Breast epithelium (tissue), 3 donors: ENCODE measurements at regions not wholly inside any gene's neighbourhood (a gene's known extent, or its start where the extent isn't known, plus 50 kb on each side); places are given as distances from the start of the nearest gene placed in this dataset.

Source experiments
- POLR2A ChIP-seq: fragments of 450-650 bp; IDR thresholded peaks from one replicate; pipeline ENCODE4 v1.6.1; 2016; ENCODE audit warnings: antibody characterized with exemption, mild to moderate bottlenecking, moderate library complexity
- POLR2AphosphoS5 ChIP-seq, 3 donors: sonication (generic); formaldehyde crosslinking; IDR thresholded peaks; one replicate each; pipeline ENCODE4 v1.6.1; 2017; ENCODE audit warnings: antibody characterized with exemption in 3 of 3
- TF ChIP-seq, protein P1 (sequence below), 3 donors: fragments of 450-650 bp; IDR thresholded peaks; one replicate each; pipeline ENCODE4 v1.5.1; 2016 to 2017; ENCODE audit warnings: antibody characterized with exemption in 3 of 3, mild to moderate bottlenecking in 3 of 3, moderate library complexity in 3 of 3

- TF ChIP-seq POLR2A (no peak), POLR2AphosphoS5 (IDR thresholded peaks at IDR 0.05) (no peak)
- TF ChIP-seq, protein P1, sequence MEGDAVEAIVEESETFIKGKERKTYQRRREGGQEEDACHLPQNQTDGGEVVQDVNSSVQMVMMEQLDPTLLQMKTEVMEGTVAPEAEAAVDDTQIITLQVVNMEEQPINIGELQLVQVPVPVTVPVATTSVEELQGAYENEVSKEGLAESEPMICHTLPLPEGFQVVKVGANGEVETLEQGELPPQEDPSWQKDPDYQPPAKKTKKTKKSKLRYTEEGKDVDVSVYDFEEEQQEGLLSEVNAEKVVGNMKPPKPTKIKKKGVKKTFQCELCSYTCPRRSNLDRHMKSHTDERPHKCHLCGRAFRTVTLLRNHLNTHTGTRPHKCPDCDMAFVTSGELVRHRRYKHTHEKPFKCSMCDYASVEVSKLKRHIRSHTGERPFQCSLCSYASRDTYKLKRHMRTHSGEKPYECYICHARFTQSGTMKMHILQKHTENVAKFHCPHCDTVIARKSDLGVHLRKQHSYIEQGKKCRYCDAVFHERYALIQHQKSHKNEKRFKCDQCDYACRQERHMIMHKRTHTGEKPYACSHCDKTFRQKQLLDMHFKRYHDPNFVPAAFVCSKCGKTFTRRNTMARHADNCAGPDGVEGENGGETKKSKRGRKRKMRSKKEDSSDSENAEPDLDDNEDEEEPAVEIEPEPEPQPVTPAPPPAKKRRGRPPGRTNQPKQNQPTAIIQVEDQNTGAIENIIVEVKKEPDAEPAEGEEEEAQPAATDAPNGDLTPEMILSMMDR (IDR thresholded peaks at IDR 0.05): no peak
Measured at GRCh38 chr11:91800208-91800914, 424.3 kb upstream of the FAT3 start.
